H1 (cell line): ENCODE measurements at regions not wholly inside any gene's neighbourhood (a gene's known extent, or its start where the extent isn't known, plus 50 kb on each side); places are given as distances from the start of the nearest gene placed in this dataset.

Source experiments
- CEBPB ChIP-seq: IDR thresholded peaks from 2 replicates; pipeline ENCODE4 v1.6.1; 2012; ENCODE audit warnings: low read depth, low read length
- RFX5 ChIP-seq: IDR thresholded peaks from 2 replicates; pipeline ENCODE4 v1.6.1; 2011; ENCODE audit warnings: low read depth, low read length, improper control_type of control experiment, borderline replicate concordance
- TBP ChIP-seq: IDR thresholded peaks from 2 replicates; pipeline ENCODE4 v1.6.1; 2011; ENCODE audit warnings: low read depth, low read length, improper control_type of control experiment
- TEAD4 ChIP-seq: IDR thresholded peaks from 2 replicates; pipeline ENCODE4 v1.6.1; 2012; ENCODE audit warnings: low read depth, low read length, inconsistent platforms, mixed read lengths
- TF ChIP-seq, protein P1 (sequence below): IDR thresholded peaks from 2 replicates; pipeline ENCODE4 v1.6.1; 2011; ENCODE audit warnings: low read length, improper control_type of control experiment

DNA sequence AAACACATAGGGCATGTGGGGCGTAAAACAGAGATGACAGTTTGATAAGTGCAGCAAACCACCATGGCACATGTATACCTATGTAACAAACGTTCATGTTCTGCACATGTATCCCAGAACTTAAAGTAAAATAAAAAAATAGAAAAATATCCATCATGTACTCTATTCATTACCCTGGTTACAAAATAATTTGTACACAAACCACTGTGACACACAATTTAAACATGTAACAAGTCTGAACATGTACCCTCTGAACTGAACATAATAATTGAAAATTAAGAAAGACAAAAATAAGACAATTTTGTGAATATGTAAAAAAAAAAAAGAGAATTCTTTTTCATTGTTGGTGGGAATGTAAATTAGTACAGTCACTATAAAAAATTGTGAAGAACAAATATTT is 379.2 kb downstream of the KDM5D start (continued):
- TF ChIP-seq, protein P1, sequence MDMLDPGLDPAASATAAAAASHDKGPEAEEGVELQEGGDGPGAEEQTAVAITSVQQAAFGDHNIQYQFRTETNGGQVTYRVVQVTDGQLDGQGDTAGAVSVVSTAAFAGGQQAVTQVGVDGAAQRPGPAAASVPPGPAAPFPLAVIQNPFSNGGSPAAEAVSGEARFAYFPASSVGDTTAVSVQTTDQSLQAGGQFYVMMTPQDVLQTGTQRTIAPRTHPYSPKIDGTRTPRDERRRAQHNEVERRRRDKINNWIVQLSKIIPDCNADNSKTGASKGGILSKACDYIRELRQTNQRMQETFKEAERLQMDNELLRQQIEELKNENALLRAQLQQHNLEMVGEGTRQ = no peak
- TF ChIP-seq TBP = no peak
- TF ChIP-seq TEAD4 = no peak
- no peak for TF ChIP-seq RFX5
- TF ChIP-seq CEBPB = no peak
- TF ChIP-seq, all 59 proteins: peak for 0
